ENCODE measurements at regions not wholly inside any gene's neighbourhood (a gene's known extent, or its start where the extent isn't known, plus 50 kb on each side); places are given as distances from the start of the nearest gene placed in this dataset.

- TF ChIP-seq SPI1 (IDR thresholded peaks at IDR 0.05; ENCODE audit: borderline replicate concordance, insufficient read depth, low read depth, low read length) (no peak), MYC (IDR thresholded peaks at IDR 0.05; ENCODE audit: insufficient read depth, insufficient read length, insufficient replicate concordance, low read length, severe bottlenecking) (no peak), BCLAF1 (IDR thresholded peaks at IDR 0.05) (no peak), CTCF (IDR thresholded peaks at IDR 0.05 in 2 of 3, conservative IDR thresholded peaks at IDR 0.05 in 1 of 3; ENCODE audit: control insufficient read depth in 2 of 3, extremely low read depth in 1 of 3, insufficient read depth in 1 of 3, low read depth in 3 of 3, low read length in 3 of 3) (no peak), PBX3 (IDR thresholded peaks at IDR 0.05; ENCODE audit: insufficient replicate concordance, low read depth, low read length) (no peak), MXI1 (IDR thresholded peaks at IDR 0.05; ENCODE audit: low read depth, low read length) (no peak), STAT3 (IDR thresholded peaks at IDR 0.05; ENCODE audit: low read depth, low read length) (no peak), ATF2 (IDR thresholded peaks at IDR 0.05; ENCODE audit: low read length) (no peak), GABPA (IDR thresholded peaks at IDR 0.05; ENCODE audit: low read depth) (no peak), KDM1A (IDR thresholded peaks at IDR 0.05; ENCODE audit: borderline replicate concordance) (no peak), NRF1 (conservative IDR thresholded peaks at IDR 0.05; ENCODE audit: low read depth, low read length) (no peak), RAD21 (IDR thresholded peaks at IDR 0.05; ENCODE audit: insufficient read depth, low read depth, low read length) (no peak), CHD2 (IDR thresholded peaks at IDR 0.05; ENCODE audit: borderline replicate concordance, low read depth, low read length) (no peak), NKRF (conservative IDR thresholded peaks at IDR 0.05) (no peak)
Observed at GRCh38 chrX:22376369-22376768, 103.7 kb downstream of the CBLL2 start.
